Endodermal cell (in vitro differentiated cells): ENCODE measurements at regions not wholly inside any gene's neighbourhood (a gene's known extent, or its start where the extent isn't known, plus 50 kb on each side); places are given as distances from the start of the nearest gene placed in this dataset.

Source experiments
- DNase-seq: peaks from one replicate; pipeline ENCODE4 v3.0.0-alpha.2; 2017
- H3K27ac ChIP-seq: 2 replicates; pipeline ENCODE4 v1.5.1; 2013; ENCODE audit warnings: mild to moderate bottlenecking, low read depth, low read length, moderate library complexity
- H3K27me3 ChIP-seq: 2 replicates; pipeline ENCODE4 v1.6.1; 2013; ENCODE audit warnings: mild to moderate bottlenecking, low read length, moderate library complexity; ENCODE audit not compliant: insufficient read depth, control insufficient read depth, poor library complexity, severe bottlenecking
- H3K36me3 ChIP-seq: 2 replicates; pipeline ENCODE4 v1.7.0; 2013; ENCODE audit warnings: mild to moderate bottlenecking, low read length, moderate library complexity; ENCODE audit not compliant: control insufficient read depth, insufficient read depth
- H3K4me1 ChIP-seq: one replicate; pipeline ENCODE4 v1.7.0; 2013; ENCODE audit warnings: low read length; ENCODE audit not compliant: control insufficient read depth, insufficient read depth
- H3K4me3 ChIP-seq: 2 replicates; pipeline ENCODE4 v1.5.1; 2013; ENCODE audit warnings: mild to moderate bottlenecking, low read length, moderate library complexity
- H3K9ac ChIP-seq: 2 replicates; pipeline ENCODE4 v1.6.1; 2013; ENCODE audit warnings: mild to moderate bottlenecking, low read length, moderate library complexity; ENCODE audit not compliant: poor library complexity, severe bottlenecking; ENCODE audit errors: extremely low read depth
- H3K9me3 ChIP-seq: 2 replicates; pipeline ENCODE4 v1.6.1; 2013; ENCODE audit warnings: mild to moderate bottlenecking, low read length, moderate library complexity; ENCODE audit not compliant: control insufficient read depth
- H3K27ac Mint-ChIP-seq: 2 replicates; pipeline ENCODE4 v1.8.0; 2020; ENCODE audit warnings: mixed read lengths
- H3K27me3 Mint-ChIP-seq: 2 replicates; pipeline ENCODE4 v1.8.0; 2021; ENCODE audit warnings: mild to moderate bottlenecking, mixed read lengths; ENCODE audit not compliant: insufficient read depth
- H3K36me3 Mint-ChIP-seq: 2 replicates; pipeline ENCODE4 v1.8.0; 2020; ENCODE audit warnings: low read depth, mixed read lengths
- H3K4me1 Mint-ChIP-seq: 2 replicates; pipeline ENCODE4 v1.8.0; 2020; ENCODE audit warnings: mixed read lengths
- H3K4me3 Mint-ChIP-seq: 2 replicates; pipeline ENCODE4 v1.8.0; 2020; ENCODE audit warnings: mild to moderate bottlenecking, moderate library complexity, mixed read lengths
- H3K9me3 Mint-ChIP-seq: 2 replicates; pipeline ENCODE4 v1.8.0; 2020; ENCODE audit warnings: mild to moderate bottlenecking, mixed read lengths
- WGBS, 2 experiments: methylation state at CpG; one replicate each; pipeline versions ENCODE4 v1.1.5 to v1.1.7; 2013; ENCODE audit warnings: missing lambda C conversion rate in 2 of 2, mixed read lengths in 1 of 2; ENCODE audit not compliant: insufficient coverage in 1 of 2, insufficient read length in 1 of 2; 5-methylcytosine and 5-hydroxymethylcytosine counted together
- TF ChIP-seq, protein P1 (sequence below): fragments of 200-600 bp; sonication (generic); conservative IDR thresholded peaks from 2 replicates; pipeline ENCODE4 v1.5.0; 2021; ENCODE audit warnings: antibody characterized with exemption, mild to moderate bottlenecking

DNA sequence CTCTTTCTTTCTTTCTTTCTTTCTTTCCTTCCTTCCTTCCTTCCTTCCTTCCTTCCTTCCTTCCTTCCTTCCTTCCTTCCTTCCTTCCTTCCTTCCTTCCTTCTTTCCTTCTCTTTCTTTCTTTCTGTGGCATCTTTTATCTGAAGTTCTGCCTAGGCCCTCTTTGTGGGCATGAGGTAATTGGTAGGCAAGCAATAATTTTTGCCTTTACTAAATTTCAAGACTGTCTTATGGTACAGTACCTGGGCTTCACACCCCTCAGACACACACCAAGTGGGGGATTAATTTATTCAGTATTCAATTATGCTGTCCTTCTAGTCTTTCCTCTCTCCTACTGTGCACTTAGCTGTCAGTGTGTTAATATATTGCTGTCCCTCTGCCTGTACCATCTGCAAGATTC is 155.5 kb downstream of the OXSM start:
- no peaks in the 10 kb centered on the region for H3K9me3 ChIP-seq
- Mint-ChIP-seq H3K27me3 (no peaks in the 10 kb centered on the region), H3K27ac (no peak overlapping the region), H3K36me3 (no peaks in the 10 kb centered on the region), H3K9me3 (no peaks in the 10 kb centered on the region), H3K4me3 (no peak overlapping the region), H3K4me1 (no peaks in the 10 kb centered on the region)
- H3K27ac ChIP-seq: no peak overlapping the region
- H3K4me1 ChIP-seq: no peaks in the 10 kb centered on the region
- H3K4me3 ChIP-seq: no peak overlapping the region
- H3K27me3 ChIP-seq: no peaks in the 10 kb centered on the region
- no peak overlapping the region for H3K9ac ChIP-seq
- H3K36me3 ChIP-seq: no peaks in the 10 kb centered on the region
- TF ChIP-seq, protein P1, sequence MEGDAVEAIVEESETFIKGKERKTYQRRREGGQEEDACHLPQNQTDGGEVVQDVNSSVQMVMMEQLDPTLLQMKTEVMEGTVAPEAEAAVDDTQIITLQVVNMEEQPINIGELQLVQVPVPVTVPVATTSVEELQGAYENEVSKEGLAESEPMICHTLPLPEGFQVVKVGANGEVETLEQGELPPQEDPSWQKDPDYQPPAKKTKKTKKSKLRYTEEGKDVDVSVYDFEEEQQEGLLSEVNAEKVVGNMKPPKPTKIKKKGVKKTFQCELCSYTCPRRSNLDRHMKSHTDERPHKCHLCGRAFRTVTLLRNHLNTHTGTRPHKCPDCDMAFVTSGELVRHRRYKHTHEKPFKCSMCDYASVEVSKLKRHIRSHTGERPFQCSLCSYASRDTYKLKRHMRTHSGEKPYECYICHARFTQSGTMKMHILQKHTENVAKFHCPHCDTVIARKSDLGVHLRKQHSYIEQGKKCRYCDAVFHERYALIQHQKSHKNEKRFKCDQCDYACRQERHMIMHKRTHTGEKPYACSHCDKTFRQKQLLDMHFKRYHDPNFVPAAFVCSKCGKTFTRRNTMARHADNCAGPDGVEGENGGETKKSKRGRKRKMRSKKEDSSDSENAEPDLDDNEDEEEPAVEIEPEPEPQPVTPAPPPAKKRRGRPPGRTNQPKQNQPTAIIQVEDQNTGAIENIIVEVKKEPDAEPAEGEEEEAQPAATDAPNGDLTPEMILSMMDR: no peak
- no peak for DNase-seq

- Histone ChIP-seq H3K27me3 (no peaks in the 10 kb centered on the region), H3K36me3 (no peaks in the 10 kb centered on the region), H3K9me3 (no peaks in the 10 kb centered on the region), H3K4me1 (no peaks in the 10 kb centered on the region), H3K4me3 (no peak overlapping the region), H3K27ac (no peak overlapping the region), H3K9ac (no peak overlapping the region)
- Mint-ChIP-seq H3K27ac (no peak overlapping the region), H3K36me3 (no peaks in the 10 kb centered on the region), H3K4me1 (no peaks in the 10 kb centered on the region), H3K9me3 (no peaks in the 10 kb centered on the region), H3K27me3 (no peaks in the 10 kb centered on the region), H3K4me3 (no peak overlapping the region)
- DNase-seq: no peak
- WGBS, 2 experiments: 75% methylated on average over 1 of the region's 1 CpG; no CpG with 5 or more reads in 1 of the 2 experiments
- TF ChIP-seq, protein P1: no peak
Observed at GRCh38 chr3:25945836-25946235, 155.9 kb downstream of the OXSM start.

DNA sequence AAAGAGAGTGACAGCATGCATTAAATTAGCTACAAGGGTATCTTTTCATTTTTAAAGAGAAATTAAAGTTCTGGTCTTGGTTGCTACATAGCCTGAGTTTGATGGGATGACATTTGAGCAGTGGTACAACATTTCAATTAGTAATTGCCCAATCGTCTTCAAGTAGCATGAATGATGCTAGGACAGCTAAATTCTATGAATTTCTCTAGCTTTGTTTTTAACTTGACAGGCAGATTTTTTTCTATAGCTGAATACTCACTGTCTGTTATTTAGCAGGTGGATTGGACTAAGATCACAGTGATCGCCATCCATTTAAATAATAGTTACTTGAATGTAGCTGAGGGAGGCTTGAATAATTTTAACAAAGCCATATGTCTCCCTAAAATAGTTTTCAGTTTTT is 162.2 kb downstream of the OXSM start:
- Mint-ChIP-seq H3K27me3 (no peaks in the 10 kb centered on the region), H3K36me3 (no peaks in the 10 kb centered on the region), H3K9me3 (no peaks in the 10 kb centered on the region), H3K4me1 (no peaks in the 10 kb centered on the region), H3K27ac (no peak overlapping the region), H3K4me3 (no peak overlapping the region)
- TF ChIP-seq, protein P1: no peak
- Histone ChIP-seq H3K27ac (no peak overlapping the region), H3K4me1 (no peaks in the 10 kb centered on the region), H3K4me3 (no peak overlapping the region), H3K9me3 (no peaks in the 10 kb centered on the region), H3K36me3 (no peaks in the 10 kb centered on the region), H3K9ac (no peak overlapping the region), H3K27me3 (no peaks in the 10 kb centered on the region)
- no peak for DNase-seq
- 64 to 100% methylated on average over 1 of the region's 2 CpGs for WGBS, 2 experiments
